ENCODE measurements at regions not wholly inside any gene's neighbourhood (a gene's known extent, or its start where the extent isn't known, plus 50 kb on each side); places are given as distances from the start of the nearest gene placed in this dataset.

DNA sequence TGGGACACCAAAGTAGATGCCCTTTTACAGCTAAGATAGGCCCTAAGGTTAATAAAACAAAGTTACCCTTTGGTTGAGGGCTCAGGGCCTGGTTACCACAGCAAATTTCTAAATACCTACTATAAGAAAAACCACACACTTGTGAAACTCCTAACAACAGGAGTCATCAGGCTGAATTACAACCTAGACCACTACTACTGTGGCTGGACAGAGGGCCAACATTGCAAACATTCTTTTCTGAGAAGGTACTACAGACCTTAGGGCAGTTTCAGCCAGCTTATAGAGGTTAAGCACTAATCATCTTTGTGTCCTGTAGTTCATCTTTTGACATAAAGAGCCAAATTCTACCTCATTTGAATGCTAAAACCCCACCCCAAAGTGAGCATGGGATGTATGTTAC, 504.0 kb downstream of the RAPGEF2 start:
- Histone ChIP-seq H3K9me3 (no peaks in the 10 kb centered on the region), H3K27ac (no peak overlapping the region), H3K4me3 (no peak overlapping the region), H3K36me3 (no peaks in the 10 kb centered on the region), H3K27me3 (no peaks in the 10 kb centered on the region), H3K4me1 (no peaks in the 10 kb centered on the region)
- intact Hi-C loops (cut with DNase I), result no loop called here
- DNase-seq, result no peak
- no peak for TF ChIP-seq POLR2AphosphoS5 (IDR thresholded peaks at IDR 0.05)
- no peak for TF ChIP-seq POLR2A (IDR thresholded peaks at IDR 0.05)
- TF ChIP-seq, protein P1, sequence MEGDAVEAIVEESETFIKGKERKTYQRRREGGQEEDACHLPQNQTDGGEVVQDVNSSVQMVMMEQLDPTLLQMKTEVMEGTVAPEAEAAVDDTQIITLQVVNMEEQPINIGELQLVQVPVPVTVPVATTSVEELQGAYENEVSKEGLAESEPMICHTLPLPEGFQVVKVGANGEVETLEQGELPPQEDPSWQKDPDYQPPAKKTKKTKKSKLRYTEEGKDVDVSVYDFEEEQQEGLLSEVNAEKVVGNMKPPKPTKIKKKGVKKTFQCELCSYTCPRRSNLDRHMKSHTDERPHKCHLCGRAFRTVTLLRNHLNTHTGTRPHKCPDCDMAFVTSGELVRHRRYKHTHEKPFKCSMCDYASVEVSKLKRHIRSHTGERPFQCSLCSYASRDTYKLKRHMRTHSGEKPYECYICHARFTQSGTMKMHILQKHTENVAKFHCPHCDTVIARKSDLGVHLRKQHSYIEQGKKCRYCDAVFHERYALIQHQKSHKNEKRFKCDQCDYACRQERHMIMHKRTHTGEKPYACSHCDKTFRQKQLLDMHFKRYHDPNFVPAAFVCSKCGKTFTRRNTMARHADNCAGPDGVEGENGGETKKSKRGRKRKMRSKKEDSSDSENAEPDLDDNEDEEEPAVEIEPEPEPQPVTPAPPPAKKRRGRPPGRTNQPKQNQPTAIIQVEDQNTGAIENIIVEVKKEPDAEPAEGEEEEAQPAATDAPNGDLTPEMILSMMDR (IDR thresholded peaks at IDR 0.05), result no peak
- no peak for TF ChIP-seq EP300 (IDR thresholded peaks at IDR 0.05)

DNA sequence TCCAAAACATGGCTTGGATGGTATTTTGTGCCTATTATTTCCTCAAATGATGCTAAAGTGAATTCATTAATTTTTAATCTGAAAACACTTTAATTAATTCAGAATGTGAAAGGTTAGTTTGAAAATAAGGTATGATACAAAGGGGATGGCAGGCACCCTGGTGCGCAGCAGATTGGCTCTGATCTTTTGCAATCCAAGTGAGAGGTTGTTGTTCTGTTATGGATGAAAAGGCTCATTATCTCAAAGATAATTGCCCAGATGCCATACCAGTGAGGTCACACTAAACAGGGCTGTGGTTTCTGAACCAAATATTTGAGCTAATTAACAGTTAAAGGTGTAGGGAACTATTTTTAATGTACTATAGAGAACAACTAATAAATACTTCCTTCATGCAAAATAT, 504.9 kb downstream of the RAPGEF2 start:
- no peak overlapping the region for H3K4me3 ChIP-seq
- H3K27me3 ChIP-seq, result no peaks in the 10 kb centered on the region
- no peaks in the 10 kb centered on the region for H3K36me3 ChIP-seq
- TF ChIP-seq POLR2AphosphoS5 (IDR thresholded peaks at IDR 0.05), result no peak
- no peak for TF ChIP-seq POLR2A (IDR thresholded peaks at IDR 0.05)
- no peak for TF ChIP-seq EP300 (IDR thresholded peaks at IDR 0.05)
- TF ChIP-seq, protein P1 (IDR thresholded peaks at IDR 0.05), result no peak
- WGBS, 2 donors, result 92 to 95% methylated on average over 1 of the region's 1 CpG
- no peak overlapping the region for H3K27ac ChIP-seq
- intact Hi-C loops (cut with DNase I), result no loop called here
- DNase-seq, result no peak
- H3K9me3 ChIP-seq, result no peaks in the 10 kb centered on the region
- no peaks in the 10 kb centered on the region for H3K4me1 ChIP-seq

DNA sequence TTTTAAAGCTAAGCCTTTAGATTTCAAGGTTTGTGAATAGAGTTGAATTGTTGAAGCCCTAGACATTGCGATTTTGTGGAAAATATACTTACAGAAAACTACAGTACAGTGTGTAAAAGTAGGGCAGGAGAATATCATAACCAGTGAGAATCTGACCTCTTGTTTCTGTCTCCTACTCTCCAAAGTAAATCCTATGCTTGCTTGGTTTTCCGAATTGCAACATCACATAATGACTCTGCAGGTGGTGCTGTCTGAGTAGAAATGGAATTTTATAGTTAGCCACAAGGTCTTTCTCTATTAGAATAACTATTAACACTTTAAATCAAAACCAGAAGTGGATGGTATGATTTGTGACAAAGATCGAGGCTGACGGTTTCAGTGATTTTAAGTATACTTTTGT, 505.6 kb downstream of the RAPGEF2 start:
- no peaks in the 10 kb centered on the region for H3K27me3 ChIP-seq
- 87 to 93% methylated on average over 4 of the region's 4 CpGs for WGBS, 2 donors
- intact Hi-C loops (cut with DNase I), result no loop called here
- no peak overlapping the region for H3K4me3 ChIP-seq
- no peaks in the 10 kb centered on the region for H3K4me1 ChIP-seq
- no peaks in the 10 kb centered on the region for H3K36me3 ChIP-seq
- H3K27ac ChIP-seq, result no peak overlapping the region
- TF ChIP-seq, protein P1 (IDR thresholded peaks at IDR 0.05), result no peak
- TF ChIP-seq POLR2AphosphoS5 (IDR thresholded peaks at IDR 0.05) (no peak), EP300 (IDR thresholded peaks at IDR 0.05) (no peak), POLR2A (IDR thresholded peaks at IDR 0.05) (no peak)
- DNase-seq, result no peak
- H3K9me3 ChIP-seq, result no peaks in the 10 kb centered on the region

DNA sequence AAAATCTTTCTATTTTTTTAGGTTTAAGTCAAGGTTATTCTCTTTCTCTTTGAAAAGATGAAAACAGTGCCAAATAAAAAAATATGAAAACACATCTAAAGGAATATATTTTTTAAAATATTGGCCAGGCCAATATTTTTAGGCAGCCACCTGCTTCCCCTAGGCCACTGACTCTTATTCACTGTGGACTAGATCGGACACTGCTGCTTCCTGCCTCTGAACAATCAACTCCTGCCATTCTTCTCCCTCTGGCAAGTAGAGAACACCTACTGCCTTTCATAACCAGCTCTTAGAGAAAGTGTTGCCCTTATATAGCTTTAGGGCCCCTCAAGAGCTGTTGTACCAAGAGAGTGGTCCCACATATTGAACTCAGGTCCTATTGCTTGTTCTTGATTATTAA, 529.2 kb downstream of the RAPGEF2 start:
- intact Hi-C loops (cut with DNase I), result no loop called here
- no peaks in the 10 kb centered on the region for H3K4me1 ChIP-seq
- no peak for DNase-seq
- 69 to 73% methylated on average over 1 of the region's 1 CpG for WGBS, 2 donors
- no peak overlapping the region for H3K27ac ChIP-seq
- H3K9me3 ChIP-seq, result no peaks in the 10 kb centered on the region
- H3K36me3 ChIP-seq, result no peaks in the 10 kb centered on the region
- no peaks in the 10 kb centered on the region for H3K27me3 ChIP-seq
- TF ChIP-seq EP300 (IDR thresholded peaks at IDR 0.05), result no peak
- no peak for TF ChIP-seq POLR2A (IDR thresholded peaks at IDR 0.05)
- no peak for TF ChIP-seq POLR2AphosphoS5 (IDR thresholded peaks at IDR 0.05)
- TF ChIP-seq, protein P1 (IDR thresholded peaks at IDR 0.05), result no peak
- no peak overlapping the region for H3K4me3 ChIP-seq

DNA sequence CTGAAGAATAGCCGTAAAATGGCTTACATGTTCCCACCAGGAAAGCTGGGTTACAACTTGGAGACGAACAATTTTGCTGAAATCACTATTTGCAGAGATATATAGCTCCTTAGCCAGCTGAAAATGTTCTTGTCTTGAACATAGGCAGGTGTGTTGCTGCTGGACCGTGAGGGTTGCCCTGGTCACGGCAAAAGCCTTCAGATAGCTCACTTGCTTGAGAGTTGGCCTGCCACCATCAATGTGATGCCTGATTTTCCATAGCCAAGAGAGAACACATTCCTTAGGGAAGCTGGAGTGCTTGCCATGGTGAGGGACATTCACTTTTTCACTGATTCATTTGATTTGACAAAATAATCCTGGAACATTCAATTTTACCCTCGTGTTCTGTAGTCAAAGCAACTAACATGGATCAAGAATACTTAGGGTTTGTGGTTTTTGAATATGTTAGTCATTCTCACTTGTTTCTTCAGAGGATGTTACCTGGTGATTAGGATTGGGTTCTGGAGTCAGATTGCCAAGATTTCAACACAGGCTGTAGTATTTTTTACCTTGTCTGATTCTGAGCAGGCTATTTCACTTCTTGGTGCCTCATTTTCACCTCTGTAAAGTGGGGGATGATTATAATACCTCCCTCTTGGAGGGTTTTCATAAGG, 536.9 kb downstream of the RAPGEF2 start:
- Histone ChIP-seq H3K4me1 (no peaks in the 10 kb centered on the region), H3K27ac (no peak overlapping the region), H3K36me3 (no peaks in the 10 kb centered on the region), H3K9me3 (no peaks in the 10 kb centered on the region), H3K27me3 (no peaks in the 10 kb centered on the region), H3K4me3 (no peak overlapping the region)
- intact Hi-C loops (cut with DNase I), result no loop called here
- no peak for DNase-seq
- 79 to 80% methylated on average over 5 of the region's 5 CpGs for WGBS, 2 donors
- TF ChIP-seq POLR2AphosphoS5 (IDR thresholded peaks at IDR 0.05) (no peak), POLR2A (IDR thresholded peaks at IDR 0.05) (no peak), EP300 (IDR thresholded peaks at IDR 0.05) (no peak)

Data from sigmoid colon (tissue), 6 donors.